ENCODE measurements at regions not wholly inside any gene's neighbourhood (a gene's known extent, or its start where the extent isn't known, plus 50 kb on each side); places are given as distances from the start of the nearest gene placed in this dataset.

DNA sequence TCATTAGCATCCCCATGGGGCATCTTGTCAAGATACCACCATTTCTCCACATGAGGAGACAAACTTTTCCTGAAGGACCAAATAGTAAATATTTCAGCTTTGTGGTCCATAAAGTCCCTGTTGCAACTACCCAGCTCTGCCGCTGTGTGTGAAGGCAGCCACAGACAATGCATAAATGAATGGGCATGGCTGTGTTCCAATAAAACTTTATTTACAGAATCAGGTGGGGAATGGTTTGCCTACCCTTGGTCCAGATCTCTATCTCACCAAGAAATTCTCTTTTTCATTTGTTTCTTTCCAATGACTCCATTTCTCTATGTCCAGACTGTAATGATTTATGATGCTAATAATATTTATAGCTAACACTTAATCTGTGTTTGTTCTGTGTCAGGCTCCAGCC, 409.3 kb upstream of the TBX3 start:
- TF ChIP-seq, protein P1, sequence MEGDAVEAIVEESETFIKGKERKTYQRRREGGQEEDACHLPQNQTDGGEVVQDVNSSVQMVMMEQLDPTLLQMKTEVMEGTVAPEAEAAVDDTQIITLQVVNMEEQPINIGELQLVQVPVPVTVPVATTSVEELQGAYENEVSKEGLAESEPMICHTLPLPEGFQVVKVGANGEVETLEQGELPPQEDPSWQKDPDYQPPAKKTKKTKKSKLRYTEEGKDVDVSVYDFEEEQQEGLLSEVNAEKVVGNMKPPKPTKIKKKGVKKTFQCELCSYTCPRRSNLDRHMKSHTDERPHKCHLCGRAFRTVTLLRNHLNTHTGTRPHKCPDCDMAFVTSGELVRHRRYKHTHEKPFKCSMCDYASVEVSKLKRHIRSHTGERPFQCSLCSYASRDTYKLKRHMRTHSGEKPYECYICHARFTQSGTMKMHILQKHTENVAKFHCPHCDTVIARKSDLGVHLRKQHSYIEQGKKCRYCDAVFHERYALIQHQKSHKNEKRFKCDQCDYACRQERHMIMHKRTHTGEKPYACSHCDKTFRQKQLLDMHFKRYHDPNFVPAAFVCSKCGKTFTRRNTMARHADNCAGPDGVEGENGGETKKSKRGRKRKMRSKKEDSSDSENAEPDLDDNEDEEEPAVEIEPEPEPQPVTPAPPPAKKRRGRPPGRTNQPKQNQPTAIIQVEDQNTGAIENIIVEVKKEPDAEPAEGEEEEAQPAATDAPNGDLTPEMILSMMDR (IDR thresholded peaks at IDR 0.05), result no peak
- TF ChIP-seq MXI1 (IDR thresholded peaks at IDR 0.05; ENCODE audit: low read depth, low read length) (no peak), SMC3 (IDR thresholded peaks at IDR 0.05; ENCODE audit: low read depth, low read length) (no peak), RCOR1 (IDR thresholded peaks at IDR 0.05; ENCODE audit: low read length) (no peak)
- TF ChIP-seq, protein P2, sequence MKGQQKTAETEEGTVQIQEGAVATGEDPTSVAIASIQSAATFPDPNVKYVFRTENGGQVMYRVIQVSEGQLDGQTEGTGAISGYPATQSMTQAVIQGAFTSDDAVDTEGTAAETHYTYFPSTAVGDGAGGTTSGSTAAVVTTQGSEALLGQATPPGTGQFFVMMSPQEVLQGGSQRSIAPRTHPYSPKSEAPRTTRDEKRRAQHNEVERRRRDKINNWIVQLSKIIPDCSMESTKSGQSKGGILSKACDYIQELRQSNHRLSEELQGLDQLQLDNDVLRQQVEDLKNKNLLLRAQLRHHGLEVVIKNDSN (IDR thresholded peaks at IDR 0.05; ENCODE audit: borderline replicate concordance, low read depth), result no peak
- TF ChIP-seq, protein P3, sequence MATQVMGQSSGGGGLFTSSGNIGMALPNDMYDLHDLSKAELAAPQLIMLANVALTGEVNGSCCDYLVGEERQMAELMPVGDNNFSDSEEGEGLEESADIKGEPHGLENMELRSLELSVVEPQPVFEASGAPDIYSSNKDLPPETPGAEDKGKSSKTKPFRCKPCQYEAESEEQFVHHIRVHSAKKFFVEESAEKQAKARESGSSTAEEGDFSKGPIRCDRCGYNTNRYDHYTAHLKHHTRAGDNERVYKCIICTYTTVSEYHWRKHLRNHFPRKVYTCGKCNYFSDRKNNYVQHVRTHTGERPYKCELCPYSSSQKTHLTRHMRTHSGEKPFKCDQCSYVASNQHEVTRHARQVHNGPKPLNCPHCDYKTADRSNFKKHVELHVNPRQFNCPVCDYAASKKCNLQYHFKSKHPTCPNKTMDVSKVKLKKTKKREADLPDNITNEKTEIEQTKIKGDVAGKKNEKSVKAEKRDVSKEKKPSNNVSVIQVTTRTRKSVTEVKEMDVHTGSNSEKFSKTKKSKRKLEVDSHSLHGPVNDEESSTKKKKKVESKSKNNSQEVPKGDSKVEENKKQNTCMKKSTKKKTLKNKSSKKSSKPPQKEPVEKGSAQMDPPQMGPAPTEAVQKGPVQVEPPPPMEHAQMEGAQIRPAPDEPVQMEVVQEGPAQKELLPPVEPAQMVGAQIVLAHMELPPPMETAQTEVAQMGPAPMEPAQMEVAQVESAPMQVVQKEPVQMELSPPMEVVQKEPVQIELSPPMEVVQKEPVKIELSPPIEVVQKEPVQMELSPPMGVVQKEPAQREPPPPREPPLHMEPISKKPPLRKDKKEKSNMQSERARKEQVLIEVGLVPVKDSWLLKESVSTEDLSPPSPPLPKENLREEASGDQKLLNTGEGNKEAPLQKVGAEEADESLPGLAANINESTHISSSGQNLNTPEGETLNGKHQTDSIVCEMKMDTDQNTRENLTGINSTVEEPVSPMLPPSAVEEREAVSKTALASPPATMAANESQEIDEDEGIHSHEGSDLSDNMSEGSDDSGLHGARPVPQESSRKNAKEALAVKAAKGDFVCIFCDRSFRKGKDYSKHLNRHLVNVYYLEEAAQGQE (IDR thresholded peaks at IDR 0.05; ENCODE audit: low read depth, low read length), result no peak

Data from SK-N-SH (cell line).